IMR-90 (cell line): ENCODE measurements at regions not wholly inside any gene's neighbourhood (a gene's known extent, or its start where the extent isn't known, plus 50 kb on each side); places are given as distances from the start of the nearest gene placed in this dataset.

ENCODE experiments used
- ATAC-seq: fragments of 200-7000 bp; cut with Tn5 transposase; 2 replicates; pipeline ENCODE4 v1.9.1; 2020; ENCODE audit warnings: low read depth, mild to moderate bottlenecking, moderate library complexity
- BruUV-seq: library from RNA; stranded (reverse); fragments of 400-500 nt; replicated peaks from 2 replicates; lab custom pipeline; 2021; lab: Mats Ljungman, UMichigan
- CTCF ChIA-PET: fragments of 300-600 bp; formaldehyde crosslinking; extraction: SDS; loops from one replicate; lab custom pipeline; 2021; ENCODE audit warnings: antibody characterized with exemption; lab: Yijun Ruan, JAX
- POLR2A ChIA-PET: fragments of 300-600 bp; sonication (Branson Sonifier 250); formaldehyde crosslinking; loops from one replicate; lab custom pipeline; 2022; ENCODE audit warnings: antibody characterized with exemption; ENCODE audit not compliant: unreplicated experiment; lab: Charles Lee
- DNase-seq: peaks from one replicate; pipeline ENCODE4 v3.0.0; 2013
- H2AFZ ChIP-seq: replicated peaks from 2 replicates; pipeline ENCODE3; 2013; ENCODE audit warnings: low read length, mild to moderate bottlenecking; ENCODE audit not compliant: poor library complexity
- H2AK5ac ChIP-seq: 2 replicates; pipeline ENCODE4 v1.6.1; 2013; ENCODE audit warnings: low read depth, low read length, inconsistent platforms
- H2AK9ac ChIP-seq: replicated peaks from 2 replicates; pipeline ENCODE3; 2013; ENCODE audit warnings: mild to moderate bottlenecking, low read depth, low read length, moderate library complexity; ENCODE audit not compliant: poor library complexity
- H2BK120ac ChIP-seq: 2 replicates; pipeline ENCODE4 v1.6.1; 2013; ENCODE audit warnings: low read depth, low read length, inconsistent platforms
- H2BK15ac ChIP-seq: 3 replicates; pipeline ENCODE4 v1.6.1; 2013; ENCODE audit warnings: low read depth, low read length, inconsistent platforms
- H2BK20ac ChIP-seq: 2 replicates; pipeline ENCODE4 v1.6.1; 2013; ENCODE audit warnings: low read depth, mild to moderate bottlenecking, inconsistent platforms, low read length, moderate library complexity
- H2BK5ac ChIP-seq: 2 replicates; pipeline ENCODE4 v1.6.1; 2013; ENCODE audit warnings: mild to moderate bottlenecking, low read depth, low read length, inconsistent platforms; ENCODE audit not compliant: poor library complexity, severe bottlenecking
- H3K14ac ChIP-seq: replicated peaks from 2 replicates; pipeline ENCODE4 v1.6.1; 2013; ENCODE audit warnings: low read depth, low read length, inconsistent platforms
- H3K18ac ChIP-seq: 2 replicates; pipeline ENCODE4 v1.6.1; 2013; ENCODE audit warnings: low read depth, low read length, control low read depth
- H3K23ac ChIP-seq: 2 replicates; pipeline ENCODE4 v1.6.1; 2013; ENCODE audit warnings: low read depth, low read length, inconsistent platforms
- H3K27ac ChIP-seq: 2 replicates; pipeline ENCODE4 v1.5.1; 2013; ENCODE audit warnings: mild to moderate bottlenecking, control low read depth, low read length; ENCODE audit not compliant: insufficient read depth
- H3K27me3 ChIP-seq: 2 replicates; pipeline ENCODE4 v1.6.1; 2013; ENCODE audit warnings: low read length; ENCODE audit not compliant: control insufficient read depth, insufficient read depth
- H3K36me3 ChIP-seq: 2 replicates; pipeline ENCODE4 v1.6.1; 2013; ENCODE audit warnings: low read length, mixed read lengths; ENCODE audit not compliant: control insufficient read depth, insufficient read depth
- H3K4ac ChIP-seq: 2 replicates; pipeline ENCODE4 v1.6.1; 2013; ENCODE audit warnings: low read depth, low read length, inconsistent platforms
- H3K4me1 ChIP-seq: 2 replicates; pipeline ENCODE4 v1.6.1; 2013; ENCODE audit warnings: low read length, mixed read lengths; ENCODE audit not compliant: control insufficient read depth, insufficient read depth
- H3K4me2 ChIP-seq: 2 replicates; pipeline ENCODE4 v1.6.1; 2013; ENCODE audit warnings: low read depth, mild to moderate bottlenecking, control low read depth, low read length, moderate library complexity
- H3K4me3 ChIP-seq: 2 replicates; pipeline ENCODE4 v1.5.1; 2013; ENCODE audit warnings: low read depth, mild to moderate bottlenecking, control low read depth, low read length, moderate library complexity; ENCODE audit not compliant: insufficient read depth
- H3K56ac ChIP-seq: 2 replicates; pipeline ENCODE4 v1.6.1; 2013; ENCODE audit warnings: low read length, inconsistent platforms; ENCODE audit not compliant: insufficient read depth; ENCODE audit errors: extremely low read depth
- H3K79me1 ChIP-seq, 2 experiments: 2 replicates each; pipeline ENCODE4 v1.6.1; 2013; ENCODE audit warnings: low read length in 2 of 2, inconsistent platforms in 1 of 2, low read depth in 1 of 2
- H3K9ac ChIP-seq: 2 replicates; pipeline ENCODE4 v1.6.1; 2013; ENCODE audit warnings: low read depth, low read length, control low read depth
- H3K9me1 ChIP-seq: 2 replicates; pipeline ENCODE4 v1.6.1; 2013; ENCODE audit warnings: low read length, inconsistent platforms; ENCODE audit not compliant: insufficient read depth
- H3K9me3 ChIP-seq: 2 replicates; pipeline ENCODE4 v1.6.1; 2013; ENCODE audit warnings: low read length; ENCODE audit not compliant: control insufficient read depth, insufficient read depth
- H4K20me1 ChIP-seq: 2 replicates; pipeline ENCODE4 v1.6.1; 2013; ENCODE audit warnings: low read length, inconsistent platforms; ENCODE audit not compliant: insufficient read depth
- H4K5ac ChIP-seq: 2 replicates; pipeline ENCODE4 v1.6.1; 2013; ENCODE audit warnings: mild to moderate bottlenecking, low read depth, low read length, control low read depth
- H4K8ac ChIP-seq, 2 experiments: 2 replicates each; pipeline ENCODE4 v1.6.1; 2013; ENCODE audit warnings: low read depth in 2 of 2, low read length in 2 of 2, control low read depth in 1 of 2, inconsistent platforms in 1 of 2
- H4K91ac ChIP-seq: 2 replicates; pipeline ENCODE4 v1.6.1; 2013; ENCODE audit warnings: low read depth, low read length, inconsistent platforms; ENCODE audit not compliant: insufficient read depth
- RCOR1 ChIP-seq: IDR thresholded peaks from 2 replicates; pipeline ENCODE4 v1.6.1; 2012; ENCODE audit warnings: mild to moderate bottlenecking, low read length, improper control_type of control experiment; ENCODE audit not compliant: insufficient replicate concordance
- WGBS, 2 experiments: methylation state at CpG; one replicate each; pipeline versions ENCODE4 v1.1.5 to v1.1.7; 2013; ENCODE audit warnings: missing lambda C conversion rate in 2 of 2; ENCODE audit not compliant: insufficient read length in 1 of 2; ENCODE audit errors: extremely low coverage in 2 of 2; 5-methylcytosine and 5-hydroxymethylcytosine counted together
- dilution Hi-C: fragments of 300-500 bp; cut with HindIII; formaldehyde crosslinking; loops from one replicate; pipeline ENCODE4 v1.14.3; 2018; ENCODE audit warnings: low sequenced_read_pairs; ENCODE audit not compliant: unreplicated experiment
- in situ Hi-C: fragments of 300-500 bp; cut with MboI; formaldehyde crosslinking; loops from 3 replicates; pipeline ENCODE4 v1.14.3; 2019; ENCODE audit warnings: low sequenced_read_pairs, inconsistent platforms, mixed read lengths
- intact Hi-C: fragments of 100-400 bp; cut with micrococcal nuclease; formaldehyde crosslinking; loops from 2 replicates; pipeline ENCODE4 v1.10.0; 2022
- TF ChIP-seq, protein P1 (sequence below): fragments of 150-350 bp; IDR thresholded peaks from 2 replicates; pipeline ENCODE4 v1.6.1; 2017; ENCODE audit warnings: mild to moderate bottlenecking, antibody characterized with exemption, low read length, low read depth

DNA sequence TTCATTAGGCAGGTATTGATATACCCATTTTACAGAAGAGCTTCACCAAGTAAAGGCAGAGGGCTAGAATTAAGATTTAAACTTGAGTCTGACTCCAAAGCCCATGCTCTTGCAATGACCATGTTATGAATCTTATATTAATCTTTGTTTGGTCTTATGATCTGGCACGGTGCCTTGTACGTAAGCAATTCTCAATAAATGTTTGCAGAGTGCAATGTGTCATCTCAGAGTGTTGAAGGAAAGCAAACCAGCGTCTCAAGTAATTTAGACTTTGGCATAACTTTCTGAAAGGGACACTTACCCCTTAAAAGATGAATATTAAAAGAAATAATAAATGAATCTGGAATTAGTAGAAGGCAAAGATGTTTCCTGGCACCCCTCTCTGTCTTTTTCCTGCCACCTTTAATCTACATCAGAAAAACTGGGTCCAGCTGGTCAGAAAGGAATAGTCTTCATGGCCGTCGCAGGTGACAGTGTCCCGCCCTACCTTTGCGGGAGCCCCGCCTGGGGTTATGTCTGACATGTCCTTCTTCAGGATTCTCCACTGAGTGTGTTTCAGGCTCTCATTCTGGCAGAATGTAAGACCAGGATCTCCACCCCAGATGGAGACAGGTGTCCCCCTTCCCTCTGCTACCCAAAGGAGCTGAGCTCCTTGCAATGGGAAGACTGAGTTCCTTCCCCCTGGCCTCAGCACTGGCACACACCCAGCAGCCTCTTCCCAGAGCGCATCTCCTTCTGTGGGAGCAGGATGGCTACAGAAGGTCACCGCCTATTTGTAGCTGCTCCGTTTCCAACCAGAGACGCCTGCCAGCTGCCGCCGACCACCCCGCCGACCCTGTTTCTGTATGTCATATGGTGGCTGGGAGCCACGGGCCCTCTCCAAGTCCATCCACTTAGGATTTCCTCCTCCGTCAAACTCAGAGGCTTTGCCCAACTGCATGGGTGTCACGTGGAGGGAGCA, 266.3 kb upstream of the ECI2 start:
- Histone ChIP-seq H2AK9ac (peak overlapping the region; percentile 48), H3K4ac (peak overlapping the region; percentile 70), H3K14ac (peak overlapping the region; percentile 51; the same call in 1 of the 2 replicates), H3K18ac (peak overlapping the region; percentile 8; the same call in 1 of the 2 replicates), H3K23ac (0 out of 2 replicates have a peak overlapping the region, but pooled peaks have one; percentile 44), H2BK5ac (no peak overlapping the region), H3K9ac (no peak overlapping the region), H3K9me3 (no peaks in the 10 kb centered on the region), H3K56ac (no peak overlapping the region), H2AFZ (peak overlapping the region; percentile 79), H2AK5ac (peak overlapping the region; percentile 9), H2BK15ac (peak overlapping the region; percentile 49; the same call in 2 of the 3 replicates), H4K20me1 (no peaks in the 10 kb centered on the region), H3K27me3 (no peaks in the 10 kb centered on the region), H4K91ac (peak overlapping the region; percentile 26), H3K27ac (no peak overlapping the region), H2BK120ac (peak overlapping the region; percentile 91), H3K4me3 (no peak overlapping the region), H2BK20ac (peak overlapping the region; percentile 78), H3K9me1 (peaks cover 6% of the 10 kb centered on the region), H3K4me2 (no peak overlapping the region), H3K79me1 (no peaks in the 10 kb centered on the region), H3K36me3 (no peaks in the 10 kb centered on the region), H4K8ac (no peak overlapping the region), H4K5ac (no peak overlapping the region), H3K4me1 (peaks cover 20% of the 10 kb centered on the region)
- in situ Hi-C loops = no loop called here
- intact Hi-C loops = no loop called here
- POLR2A ChIA-PET = no interaction called here
- CTCF ChIA-PET = no interaction called here
- ATAC-seq (no peak; the same call in 1 of the 2 replicates), DNase-seq (peak; percentile 64)
- TF ChIP-seq RCOR1 = peak; percentile 38
- TF ChIP-seq, protein P1, sequence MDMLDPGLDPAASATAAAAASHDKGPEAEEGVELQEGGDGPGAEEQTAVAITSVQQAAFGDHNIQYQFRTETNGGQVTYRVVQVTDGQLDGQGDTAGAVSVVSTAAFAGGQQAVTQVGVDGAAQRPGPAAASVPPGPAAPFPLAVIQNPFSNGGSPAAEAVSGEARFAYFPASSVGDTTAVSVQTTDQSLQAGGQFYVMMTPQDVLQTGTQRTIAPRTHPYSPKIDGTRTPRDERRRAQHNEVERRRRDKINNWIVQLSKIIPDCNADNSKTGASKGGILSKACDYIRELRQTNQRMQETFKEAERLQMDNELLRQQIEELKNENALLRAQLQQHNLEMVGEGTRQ = no peak
- no TSS peak for BruUV-seq
- dilution Hi-C loops = no loop called here
- 33% methylated on average over 4 of the region's 19 CpGs; no CpG with 5 or more reads in 1 of the 2 experiments for WGBS, 2 experiments
